ENCODE measurements at regions not wholly inside any gene's neighbourhood (a gene's known extent, or its start where the extent isn't known, plus 50 kb on each side); places are given as distances from the start of the nearest gene placed in this dataset.

DNA sequence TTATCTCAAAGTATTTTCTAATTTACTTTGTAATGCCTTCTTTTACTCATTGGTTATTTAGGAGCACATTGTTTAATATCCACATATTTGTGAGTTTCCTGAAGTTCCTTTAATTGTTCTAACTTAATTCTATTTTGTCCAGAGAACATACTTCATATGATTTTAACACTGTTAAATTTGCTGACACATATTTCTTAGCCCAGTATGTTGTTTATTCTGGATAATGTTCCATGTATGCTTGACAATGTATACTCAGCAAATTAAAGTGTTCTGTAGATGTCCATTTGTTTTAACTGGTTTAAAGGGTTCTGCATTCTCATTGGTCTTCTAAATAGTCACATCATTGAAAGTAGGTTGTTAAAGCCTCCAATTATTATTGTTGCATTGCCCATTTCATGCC, 643.7 kb upstream of the NR5A2 start:
- TF ChIP-seq, protein P1, sequence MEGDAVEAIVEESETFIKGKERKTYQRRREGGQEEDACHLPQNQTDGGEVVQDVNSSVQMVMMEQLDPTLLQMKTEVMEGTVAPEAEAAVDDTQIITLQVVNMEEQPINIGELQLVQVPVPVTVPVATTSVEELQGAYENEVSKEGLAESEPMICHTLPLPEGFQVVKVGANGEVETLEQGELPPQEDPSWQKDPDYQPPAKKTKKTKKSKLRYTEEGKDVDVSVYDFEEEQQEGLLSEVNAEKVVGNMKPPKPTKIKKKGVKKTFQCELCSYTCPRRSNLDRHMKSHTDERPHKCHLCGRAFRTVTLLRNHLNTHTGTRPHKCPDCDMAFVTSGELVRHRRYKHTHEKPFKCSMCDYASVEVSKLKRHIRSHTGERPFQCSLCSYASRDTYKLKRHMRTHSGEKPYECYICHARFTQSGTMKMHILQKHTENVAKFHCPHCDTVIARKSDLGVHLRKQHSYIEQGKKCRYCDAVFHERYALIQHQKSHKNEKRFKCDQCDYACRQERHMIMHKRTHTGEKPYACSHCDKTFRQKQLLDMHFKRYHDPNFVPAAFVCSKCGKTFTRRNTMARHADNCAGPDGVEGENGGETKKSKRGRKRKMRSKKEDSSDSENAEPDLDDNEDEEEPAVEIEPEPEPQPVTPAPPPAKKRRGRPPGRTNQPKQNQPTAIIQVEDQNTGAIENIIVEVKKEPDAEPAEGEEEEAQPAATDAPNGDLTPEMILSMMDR (IDR thresholded peaks at IDR 0.05; ENCODE audit: insufficient read depth, low read length, poor library complexity, severe bottlenecking) = no peak
- TF ChIP-seq EZH2phosphoT487 (conservative IDR thresholded peaks at IDR 0.05; ENCODE audit: low read length) = no peak
